HG02870 (cell line): ENCODE measurements at regions not wholly inside any gene's neighbourhood (a gene's known extent, or its start where the extent isn't known, plus 50 kb on each side); places are given as distances from the start of the nearest gene placed in this dataset.
"Not testable (repeated sequence)": the region's sequence is repeated elsewhere in the genome, so short reads cannot be mapped to it uniquely, and the experiment has no call there.

Experiments used
- ATAC-seq: cut with Tn5 transposase; IDR thresholded peaks from one replicate; pipeline ENCODE4 v1.9.1; 2021; ENCODE audit warnings: mild to moderate bottlenecking, moderate library complexity; ENCODE audit not compliant: unreplicated experiment

DNA sequence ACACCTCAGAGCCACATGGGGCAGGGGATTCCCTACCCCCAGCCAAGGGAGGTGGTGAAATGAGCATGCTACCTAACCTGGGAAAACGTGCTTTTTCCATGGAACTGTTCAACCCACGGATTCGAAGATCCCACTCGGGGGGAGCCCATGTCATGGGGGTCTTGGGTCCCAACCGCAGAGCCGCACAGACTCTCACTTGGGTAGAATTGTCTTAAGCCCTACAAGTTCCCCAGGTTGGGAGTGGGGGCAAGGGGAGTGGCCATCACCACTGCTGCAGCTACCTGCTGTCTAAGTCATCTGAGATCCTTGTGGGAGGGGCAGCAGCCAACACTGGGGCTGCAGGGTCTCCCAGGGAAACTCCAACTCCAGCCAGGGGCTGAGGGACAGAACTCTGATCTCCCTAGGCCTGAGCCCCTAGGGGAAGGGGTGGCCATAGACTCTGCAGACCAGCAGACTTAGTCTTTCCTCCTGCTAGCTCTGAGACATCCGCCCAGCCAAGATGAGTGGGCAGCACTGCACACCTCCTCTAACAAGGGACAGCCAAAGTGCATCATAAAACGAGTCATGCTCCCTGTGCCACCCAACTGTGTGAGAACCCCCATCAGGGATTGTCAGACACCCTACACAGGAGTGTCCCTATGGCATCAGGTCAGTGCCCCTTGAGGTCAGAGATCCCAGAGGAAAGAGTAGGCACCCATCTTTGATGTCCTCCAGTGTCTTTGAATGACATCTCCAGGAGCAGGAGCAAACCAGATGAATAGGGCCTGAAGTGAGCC is 610.4 kb upstream of the SLITRK6 start:
- ATAC-seq = no peak

DNA sequence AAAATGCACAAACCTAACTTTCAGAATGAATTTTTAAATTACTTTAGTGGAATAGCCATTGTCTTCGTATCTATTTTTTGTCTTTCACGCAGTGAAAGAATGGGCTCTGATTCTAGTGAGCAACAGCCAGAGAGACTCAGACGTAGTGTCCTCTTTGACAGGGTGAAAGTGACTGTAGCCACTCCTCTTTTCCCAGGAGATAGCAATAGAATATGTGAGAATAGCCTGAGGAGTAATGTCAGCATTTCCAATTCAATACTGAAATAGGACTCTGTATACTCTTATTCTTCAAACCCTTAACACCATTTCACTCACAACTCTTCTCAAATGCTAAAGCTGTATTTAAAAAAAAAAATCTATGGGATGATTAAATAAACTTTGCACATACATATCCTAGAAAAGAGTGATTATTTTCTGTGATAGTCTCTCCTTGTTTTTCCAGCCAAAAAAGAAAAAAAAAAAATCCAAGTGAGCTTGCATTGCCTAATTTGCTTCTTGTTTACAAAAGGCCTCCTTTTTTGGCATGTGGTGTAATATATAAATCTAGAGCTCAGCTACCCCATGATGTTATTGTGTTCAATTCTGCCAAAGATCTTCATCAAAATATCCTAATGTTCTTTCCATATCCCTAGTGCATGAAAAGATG is 626.1 kb upstream of the SLITRK6 start:
- no peak for ATAC-seq

DNA sequence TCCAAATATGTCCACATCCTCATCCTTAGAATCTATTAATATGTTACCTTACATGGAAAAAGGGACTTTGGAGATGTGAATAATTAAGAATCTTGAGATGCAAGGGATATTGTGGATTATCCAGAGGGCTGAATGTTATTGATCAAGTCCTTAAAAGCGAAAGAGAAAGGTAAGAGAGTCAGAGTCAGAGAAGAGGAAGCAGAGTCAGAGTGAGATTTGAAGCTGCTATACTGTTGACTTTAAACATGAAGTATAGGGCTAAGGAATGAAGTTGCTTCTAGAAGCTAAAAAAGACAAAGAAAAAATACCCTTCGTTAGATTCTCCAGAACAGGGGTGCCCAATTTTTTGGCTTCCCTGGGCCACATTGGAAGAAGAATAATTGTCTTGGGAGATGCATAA is 627.2 kb upstream of the SLITRK6 start:
- ATAC-seq = no peak

DNA sequence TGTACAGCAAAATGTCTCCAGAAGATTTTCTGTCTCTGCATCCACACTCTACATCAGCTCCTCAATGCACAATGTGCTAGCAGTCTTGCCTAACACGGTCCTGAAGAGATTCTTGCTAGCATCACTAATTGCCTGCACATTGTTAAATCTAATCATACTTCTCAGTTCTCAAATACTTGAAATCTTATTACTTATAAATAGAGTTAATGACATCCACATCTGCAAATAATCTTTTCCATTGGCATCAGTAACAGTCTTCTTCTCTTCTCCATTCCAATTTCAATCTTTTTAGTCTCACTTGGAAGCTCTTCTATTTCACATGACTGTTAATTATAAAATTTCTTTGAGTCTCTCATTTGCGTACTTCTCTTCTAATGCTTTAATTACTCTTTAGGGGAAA is 630.5 kb upstream of the SLITRK6 start:
- ATAC-seq = no peak

DNA sequence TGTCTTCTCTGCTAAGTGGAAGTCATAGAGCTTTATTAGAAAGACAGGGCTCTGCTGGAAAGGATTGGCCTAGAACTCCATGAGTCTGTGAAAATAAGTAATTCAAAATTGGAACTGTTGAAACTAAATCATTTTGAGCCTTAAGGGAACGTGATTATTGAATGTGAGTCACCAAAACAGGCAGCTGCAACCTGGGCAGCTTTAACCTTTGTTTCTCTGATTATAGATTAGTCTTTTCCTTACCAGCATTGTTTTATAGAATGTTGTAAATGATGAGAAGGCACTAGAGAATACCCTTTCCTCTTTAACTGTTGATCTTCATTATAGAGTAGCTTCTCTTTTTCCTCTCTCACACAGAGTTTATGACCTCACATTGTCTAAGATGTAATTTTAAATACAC is 638.8 kb upstream of the SLITRK6 start:
- no peak for ATAC-seq

DNA sequence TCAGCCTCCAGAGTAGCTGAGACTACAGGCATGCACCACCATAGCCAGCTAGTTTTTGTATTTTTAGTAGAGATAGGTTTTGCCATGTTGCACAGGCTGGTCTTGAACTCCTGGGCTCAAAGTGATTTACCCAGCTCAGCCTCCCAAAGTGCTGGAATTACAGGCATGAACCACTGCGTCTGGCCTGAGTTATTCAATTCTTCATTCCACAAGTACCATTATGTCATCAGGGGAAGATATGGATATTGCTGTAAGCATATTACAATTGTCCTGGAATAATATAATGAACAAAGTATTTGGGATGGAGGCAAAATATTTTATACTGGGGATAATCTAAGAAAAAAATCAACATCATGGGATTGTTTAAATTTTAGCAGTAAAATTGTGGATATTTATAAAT is 646.0 kb upstream of the SLITRK6 start:
- ATAC-seq = no peak

DNA sequence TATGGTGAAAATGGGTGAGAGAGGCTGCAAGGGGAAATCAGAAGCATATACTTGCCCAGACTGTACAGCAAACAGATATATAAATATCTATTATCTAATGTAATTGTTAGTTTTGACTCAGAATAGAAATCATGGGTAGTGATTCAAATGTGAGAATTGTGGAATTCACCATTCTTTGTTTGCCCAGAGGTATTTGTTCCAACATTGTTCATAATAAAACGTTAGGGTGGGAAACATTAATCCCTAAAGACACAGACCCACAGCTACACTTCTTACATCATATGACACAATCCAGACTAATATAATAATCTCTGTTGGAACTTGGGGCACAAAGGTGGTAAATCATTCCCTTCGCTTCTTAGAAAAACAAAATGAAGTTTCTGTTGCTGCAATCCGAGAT is 646.5 kb upstream of the SLITRK6 start:
- no peak for ATAC-seq

DNA sequence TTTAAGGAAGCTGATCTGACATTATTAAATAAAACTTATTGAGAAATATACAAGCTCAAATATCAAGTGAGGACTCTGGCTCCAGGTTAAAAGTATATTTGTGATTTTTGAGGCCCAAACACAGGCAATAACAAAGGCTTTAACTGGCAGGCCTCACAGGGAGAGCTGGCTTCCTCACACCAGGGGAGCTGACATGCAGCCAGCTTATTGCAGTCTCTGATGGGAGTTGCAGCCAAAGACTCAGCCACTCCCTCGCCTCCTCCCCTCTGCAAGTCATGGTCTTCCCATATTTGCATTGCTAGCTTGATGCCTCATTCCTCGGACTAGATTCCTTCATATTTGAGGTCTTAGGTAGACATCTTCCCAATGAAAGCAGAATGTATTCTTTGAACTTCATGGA is 647.1 kb upstream of the SLITRK6 start:
- no peak for ATAC-seq

DNA sequence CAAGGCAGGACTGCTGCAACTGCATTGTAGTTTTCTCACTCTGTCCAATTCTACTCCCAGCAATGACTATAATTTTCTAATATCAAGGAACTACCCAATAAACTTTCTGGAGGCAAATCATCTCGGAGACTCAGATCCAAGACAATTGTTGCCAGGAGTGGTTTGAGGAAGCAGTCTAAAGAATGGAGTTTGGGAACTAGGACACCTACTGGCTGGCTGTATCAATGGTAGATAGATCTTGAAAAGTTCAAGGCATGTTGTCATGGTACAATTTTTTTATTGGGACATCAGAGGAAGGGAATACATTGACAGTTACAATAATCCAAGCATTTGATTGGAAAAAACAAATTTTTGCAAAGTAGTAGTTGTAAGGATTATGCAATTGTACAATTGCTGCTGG is 648.3 kb upstream of the SLITRK6 start:
- ATAC-seq = no peak

DNA sequence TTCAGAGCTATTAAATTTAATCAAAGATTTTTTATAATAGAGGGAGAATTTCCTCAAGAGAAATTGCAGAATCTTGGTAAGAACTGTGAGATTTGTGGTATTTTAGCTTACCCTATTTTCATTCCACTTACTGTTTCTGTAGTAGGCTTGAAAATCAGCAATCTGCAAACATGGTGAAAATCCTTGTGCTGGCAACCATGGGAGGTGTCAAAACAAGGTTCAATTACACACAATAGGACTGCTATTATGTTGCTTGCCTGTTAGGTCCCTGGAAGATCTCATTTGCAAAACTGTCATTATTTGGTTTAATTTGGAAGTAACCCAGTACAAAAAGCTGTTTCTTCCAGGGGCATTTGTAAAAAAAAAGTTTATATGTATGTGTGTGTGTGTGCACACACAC is 662.8 kb upstream of the SLITRK6 start:
- no peak for ATAC-seq

DNA sequence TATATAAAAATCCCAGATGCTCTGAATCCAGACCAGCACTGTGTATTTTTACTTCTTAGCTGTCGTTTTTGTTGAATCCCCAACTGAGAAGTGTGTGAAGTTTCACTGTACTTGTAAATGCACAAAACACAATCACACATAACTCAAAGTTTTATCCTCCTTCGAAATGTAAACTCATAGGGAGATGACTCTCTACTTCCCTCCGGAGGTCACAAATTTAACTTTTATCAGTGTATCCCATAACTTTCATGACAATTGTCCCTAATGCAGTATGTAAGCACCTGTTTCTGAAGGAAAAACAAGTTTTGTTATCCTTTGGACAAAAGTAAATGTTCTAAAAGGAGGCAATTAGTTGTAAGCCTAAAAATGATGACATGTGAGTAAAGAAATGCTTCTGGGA is 665.0 kb upstream of the SLITRK6 start:
- no peak for ATAC-seq

DNA sequence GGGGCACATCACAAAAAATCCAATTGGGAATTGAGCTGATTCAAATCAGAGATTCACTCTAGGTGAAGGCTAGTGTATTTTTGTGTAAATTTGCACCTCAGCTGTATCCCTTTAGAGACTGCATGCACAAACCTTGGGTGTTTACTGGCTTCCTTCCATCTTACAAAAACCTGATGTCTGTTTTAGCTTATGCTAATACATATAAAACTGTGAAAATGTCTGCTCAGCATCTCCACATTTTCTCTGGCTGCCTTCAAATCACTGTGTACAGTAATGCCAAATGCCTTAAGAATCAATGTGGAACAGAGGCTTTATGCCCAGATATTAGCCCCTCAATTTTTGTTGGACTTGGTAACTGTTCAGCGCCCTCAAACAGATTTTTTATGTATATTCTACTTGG is 675.8 kb upstream of the SLITRK6 start:
- no peak for ATAC-seq

DNA sequence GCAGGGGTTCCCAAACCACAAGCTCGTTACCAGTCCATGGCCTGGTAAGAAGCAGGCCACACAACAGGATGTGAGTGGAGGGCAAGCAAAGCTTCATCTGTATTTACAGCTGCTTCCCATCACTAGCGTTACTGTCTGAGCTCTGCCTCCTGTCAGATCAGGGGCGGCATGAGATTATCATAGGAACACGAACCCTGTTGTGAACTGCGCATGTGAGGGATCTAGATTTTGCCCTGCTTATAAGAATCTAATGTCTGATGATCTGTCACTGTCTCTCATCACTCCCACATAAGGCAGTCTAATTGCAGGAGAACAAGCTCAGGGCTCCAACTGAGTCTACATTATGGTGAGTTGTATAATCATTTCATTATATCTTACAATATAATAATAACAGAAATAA is 677.4 kb upstream of the SLITRK6 start:
- no peak for ATAC-seq

DNA sequence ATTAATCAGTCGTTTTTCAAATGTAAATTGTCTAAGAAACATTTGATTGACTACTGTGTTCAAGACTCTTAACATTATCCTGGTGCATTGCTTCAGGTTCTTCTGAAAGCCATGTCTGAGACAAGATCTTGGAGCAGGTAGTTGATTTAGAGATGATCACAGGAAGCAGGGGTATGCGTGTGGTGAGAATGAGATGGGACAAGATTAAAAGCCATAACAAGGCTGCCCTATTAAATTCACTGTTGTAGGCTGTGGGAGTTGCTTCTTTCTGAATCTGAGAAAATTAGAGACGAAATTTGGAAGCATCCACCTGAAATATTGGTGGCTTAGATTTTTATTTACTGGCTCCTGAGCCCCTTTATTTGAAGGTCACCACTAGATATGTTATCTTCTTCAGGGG is 687.4 kb upstream of the SLITRK6 start:
- no peak for ATAC-seq

DNA sequence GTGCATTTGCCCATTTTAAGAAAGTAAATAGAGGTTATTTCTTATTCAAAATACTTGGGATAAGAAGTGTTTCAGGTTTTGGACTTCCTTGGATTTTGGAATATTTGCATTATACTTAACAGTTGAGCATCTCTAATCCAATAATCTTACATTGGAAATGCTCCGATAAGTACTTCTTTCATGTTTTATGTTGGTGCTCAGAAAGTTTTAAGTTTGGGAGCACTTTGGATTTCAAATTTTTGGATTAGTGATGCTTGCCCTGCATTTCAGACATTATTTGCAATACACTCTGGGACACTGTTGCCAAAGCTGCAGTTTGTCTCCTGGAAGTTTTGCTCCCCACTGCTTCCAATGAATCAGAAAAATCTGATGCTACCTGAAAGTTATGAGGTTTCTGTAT is 691.9 kb upstream of the SLITRK6 start:
- no peak for ATAC-seq

DNA sequence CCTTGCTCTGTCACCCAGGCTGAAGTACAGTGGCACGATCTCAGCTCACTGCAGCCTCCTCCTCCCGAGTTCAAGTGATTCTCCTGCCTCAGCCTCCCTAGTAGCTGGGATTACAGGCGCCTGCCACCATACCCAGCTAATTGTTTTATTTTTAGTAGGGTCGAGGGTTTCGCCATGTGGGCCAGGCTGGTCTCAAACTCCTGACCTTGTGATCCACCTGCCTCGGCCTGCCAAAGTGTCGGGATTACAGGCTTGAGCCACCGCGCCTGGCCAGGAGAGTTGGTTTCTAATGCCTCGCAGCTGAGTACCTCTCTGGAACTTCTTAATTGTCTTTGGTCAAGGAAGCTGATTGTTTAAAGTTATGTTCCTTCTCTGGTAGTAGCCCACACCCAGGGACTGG is 702.7 kb upstream of the SLITRK6 start:
- ATAC-seq = not testable (repeated sequence)

DNA sequence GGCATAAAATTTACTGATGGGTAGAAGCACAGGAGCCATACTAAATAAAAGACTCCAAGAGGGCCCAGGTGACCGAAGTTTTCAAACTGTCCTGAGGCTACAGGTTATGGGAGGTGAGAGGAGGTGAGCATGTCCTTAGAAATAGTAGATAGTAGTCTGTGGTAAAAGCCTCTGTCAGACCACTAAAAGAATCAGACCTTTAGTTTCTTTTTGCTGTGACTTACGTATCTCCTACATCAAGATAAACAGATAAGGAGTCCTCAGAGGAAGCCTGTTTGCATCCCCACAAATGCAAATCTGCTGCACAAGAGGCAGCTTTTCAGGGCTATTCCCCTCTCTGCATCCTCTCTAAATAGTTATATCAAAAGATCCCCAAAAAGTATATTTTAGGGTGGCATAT is 711.6 kb upstream of the SLITRK6 start:
- ATAC-seq = no peak

DNA sequence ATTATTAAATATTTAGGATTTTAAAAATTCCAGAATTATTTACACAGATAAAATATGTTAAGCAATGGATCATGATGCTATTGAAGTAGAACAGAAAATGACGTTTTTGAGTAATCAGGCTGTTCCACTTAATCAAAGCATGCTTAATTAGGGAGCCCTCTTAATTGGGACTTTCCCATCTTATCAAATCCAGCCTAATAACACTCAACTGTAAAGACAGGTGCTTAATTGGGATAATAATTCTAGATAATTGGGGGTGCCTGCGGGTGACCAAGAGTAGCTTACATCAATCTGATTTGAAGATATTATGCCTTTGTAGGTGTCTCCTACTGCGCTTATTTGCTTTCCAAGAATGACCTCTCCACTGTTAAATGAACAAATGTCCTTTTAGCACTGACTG is 742.2 kb upstream of the SLITRK6 start:
- ATAC-seq = no peak

DNA sequence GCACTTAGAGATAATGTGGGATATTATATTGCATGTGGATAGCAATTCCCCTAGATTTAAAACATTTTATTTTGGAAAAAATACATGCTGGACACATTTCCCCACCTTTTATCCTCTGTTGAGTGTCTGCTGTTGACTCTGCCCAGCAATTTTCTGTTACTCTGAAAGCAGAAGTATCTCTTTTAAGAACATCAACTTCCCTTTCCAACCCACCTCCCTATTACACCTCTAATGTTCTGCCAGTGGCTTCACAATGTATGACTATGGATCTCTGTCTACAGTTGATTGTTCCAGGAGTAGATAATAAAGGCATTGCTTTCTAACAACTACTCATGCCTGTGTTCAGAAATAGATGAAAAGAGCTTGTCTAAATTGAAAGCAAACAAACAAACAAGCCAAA is 754.8 kb upstream of the SLITRK6 start:
- no peak for ATAC-seq

DNA sequence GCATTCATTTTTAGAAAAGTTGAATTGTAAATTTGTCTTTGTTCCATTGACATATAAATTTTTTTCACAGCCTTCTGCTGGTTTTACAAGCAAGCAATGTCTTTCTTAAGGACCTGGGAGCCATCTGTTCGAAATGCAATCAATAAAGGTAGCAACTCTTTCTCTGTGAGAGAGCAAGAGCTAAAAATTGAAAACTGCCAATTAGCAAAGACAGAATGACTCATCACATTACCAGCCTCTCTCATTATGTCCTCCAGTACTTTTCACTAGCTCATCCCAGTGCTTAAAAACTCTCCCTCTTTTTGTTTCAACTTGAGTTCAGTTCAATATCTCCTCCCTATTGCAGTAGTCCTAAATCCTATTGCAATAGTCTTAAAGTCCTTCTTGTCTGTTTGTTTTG is 760.7 kb upstream of the SLITRK6 start:
- no peak for ATAC-seq

DNA sequence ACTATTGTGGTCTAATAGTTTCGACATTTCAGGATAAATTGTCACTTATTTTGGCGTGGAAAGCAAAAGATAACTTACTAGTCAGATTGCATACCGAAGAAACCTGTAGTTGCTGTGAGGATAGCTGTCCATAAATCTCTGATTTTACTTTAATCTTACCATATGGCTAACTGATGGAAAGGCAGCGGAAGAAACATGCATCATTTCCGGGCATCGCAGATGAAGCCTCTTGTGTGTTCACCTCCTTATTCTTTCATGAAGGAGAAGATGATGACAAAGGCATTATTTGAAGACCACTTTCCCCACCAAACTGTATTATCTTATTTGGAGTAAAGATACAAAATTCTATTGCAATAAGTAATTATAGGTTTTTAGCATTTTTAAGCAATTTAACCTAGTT is 763.6 kb upstream of the SLITRK6 start:
- no peak for ATAC-seq

DNA sequence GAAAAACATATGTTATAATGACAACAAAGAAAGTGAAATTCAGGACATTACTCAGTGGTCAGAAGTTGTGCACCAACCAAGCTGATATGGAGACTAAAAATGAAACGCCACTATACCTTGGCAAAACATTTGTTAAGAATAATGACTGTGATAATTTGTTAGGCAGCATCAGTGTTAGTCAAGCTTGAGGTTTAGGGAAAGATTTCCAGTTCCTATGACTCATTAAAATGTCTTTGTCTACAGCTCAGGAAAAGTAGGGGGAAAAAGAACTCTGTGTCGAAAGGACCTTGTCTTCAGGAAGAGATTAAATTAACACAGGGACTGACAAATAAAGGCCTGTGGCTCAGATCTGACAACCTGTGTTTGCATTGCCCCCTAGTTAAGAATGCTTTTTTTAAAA is 764.1 kb upstream of the SLITRK6 start:
- no peak for ATAC-seq

DNA sequence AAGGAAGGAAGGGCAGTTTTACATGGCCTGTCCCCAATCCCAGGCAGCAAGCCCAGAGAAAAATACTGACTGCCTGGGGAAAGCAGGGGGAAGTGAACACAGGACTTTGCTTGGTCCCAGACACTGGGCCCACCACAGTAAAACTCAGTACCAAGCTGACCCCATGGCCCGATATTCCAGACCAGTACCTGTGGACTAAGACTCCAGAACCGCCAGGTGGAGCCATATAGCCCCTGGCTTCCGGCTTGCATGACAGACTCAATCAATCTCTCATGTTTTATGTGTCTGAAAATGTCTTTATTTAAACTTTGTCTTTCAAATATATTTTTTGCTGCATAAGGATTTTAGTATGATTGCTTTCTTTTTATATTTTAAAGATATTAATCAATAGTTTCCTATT is 767.9 kb upstream of the SLITRK6 start:
- no peak for ATAC-seq
